Right lobe of liver (tissue), 6 donors: ENCODE measurements at regions not wholly inside any gene's neighbourhood (a gene's known extent, or its start where the extent isn't known, plus 50 kb on each side); places are given as distances from the start of the nearest gene placed in this dataset.

Experiments used
- ATAC-seq, 4 donors: fragments of 200-7000 bp; cut with Tn5 transposase; one replicate each; pipeline ENCODE4 v1.9.1; 2020; ENCODE audit warnings: mild to moderate bottlenecking in 4 of 4, moderate library complexity in 4 of 4
- DNase-seq, 3 donors: peaks; one replicate each; pipeline ENCODE4 v3.0.0-alpha.2; 2020
- H3K27ac ChIP-seq, 3 donors: fragments of 200-600 bp; one replicate each; pipeline ENCODE4 v1.8.0; 2022
- H3K27me3 ChIP-seq, 2 donors: fragments of 200-600 bp; one replicate each; pipeline ENCODE4 v1.8.0; 2022
- H3K36me3 ChIP-seq, 4 donors: fragments of 200-600 bp; sonication (generic) in 1 of 4; one replicate each; pipeline versions ENCODE4 v1.5.1 to v1.8.0; 2017 to 2022; ENCODE audit warnings: control low read depth in 1 of 4
- H3K4me1 ChIP-seq, 4 donors: fragments of 200-600 bp; sonication (generic) in 1 of 4; one replicate each; pipeline versions ENCODE4 v1.5.1 to v1.8.0; 2017 to 2022; ENCODE audit warnings: control low read depth in 1 of 4
- H3K4me3 ChIP-seq, 3 donors: fragments of 200-600 bp; one replicate each; pipeline ENCODE4 v1.8.0; 2022
- H3K9me3 ChIP-seq, 4 donors: fragments of 200-600 bp; sonication (generic) in 1 of 4; one replicate each; pipeline versions ENCODE4 v1.5.1 to v1.8.0; 2017 to 2022; ENCODE audit warnings: control low read depth in 1 of 4
- POLR2A ChIP-seq: fragments of 450-650 bp; IDR thresholded peaks from one replicate; pipeline ENCODE4 v1.6.1; 2017; ENCODE audit warnings: antibody characterized with exemption, mild to moderate bottlenecking
- WGBS: methylation state at CpG from one replicate; pipeline ENCODE4 v1.1.6; 2018; ENCODE audit warnings: low coverage, low lambda C conversion rate; ENCODE audit not compliant: insufficient coverage; ENCODE audit errors: missing lambda C conversion rate; 5-methylcytosine and 5-hydroxymethylcytosine counted together
- intact Hi-C, 2 donors: fragments of 100-400 bp; cut with DNase I; formaldehyde crosslinking; loops; one replicate each; pipeline versions ENCODE4 v1.11.2 to v1.14.1; 2022
- TF ChIP-seq, protein P1 (sequence below), 4 donors: fragments of 200-600 bp in 3 of 4; fragments of 450-650 bp in 1 of 4; IDR thresholded peaks; one replicate each; pipeline versions ENCODE4 v1.5.1 to v1.8.0; 2016 to 2022; ENCODE audit warnings: antibody characterized with exemption in 4 of 4, mild to moderate bottlenecking in 2 of 4
- donor health status: DM: no; HTN: yes; CAD: no.
- donor health status: DM: no; HTN: no; CAD: no.
- donor health status: DM: no; HTN: no; CAD: no.
- donor health status: DM: no; HTN: yes; CAD: no.
- donor health status: DM: no; HTN: yes; CAD: no.

- no peaks in the 10 kb centered on the region for H3K9me3 ChIP-seq
- no peaks in the 10 kb centered on the region for H3K27me3 ChIP-seq
- H3K4me3 ChIP-seq, result no peak overlapping the region
- TF ChIP-seq POLR2A, result no peak
- TF ChIP-seq, protein P1, sequence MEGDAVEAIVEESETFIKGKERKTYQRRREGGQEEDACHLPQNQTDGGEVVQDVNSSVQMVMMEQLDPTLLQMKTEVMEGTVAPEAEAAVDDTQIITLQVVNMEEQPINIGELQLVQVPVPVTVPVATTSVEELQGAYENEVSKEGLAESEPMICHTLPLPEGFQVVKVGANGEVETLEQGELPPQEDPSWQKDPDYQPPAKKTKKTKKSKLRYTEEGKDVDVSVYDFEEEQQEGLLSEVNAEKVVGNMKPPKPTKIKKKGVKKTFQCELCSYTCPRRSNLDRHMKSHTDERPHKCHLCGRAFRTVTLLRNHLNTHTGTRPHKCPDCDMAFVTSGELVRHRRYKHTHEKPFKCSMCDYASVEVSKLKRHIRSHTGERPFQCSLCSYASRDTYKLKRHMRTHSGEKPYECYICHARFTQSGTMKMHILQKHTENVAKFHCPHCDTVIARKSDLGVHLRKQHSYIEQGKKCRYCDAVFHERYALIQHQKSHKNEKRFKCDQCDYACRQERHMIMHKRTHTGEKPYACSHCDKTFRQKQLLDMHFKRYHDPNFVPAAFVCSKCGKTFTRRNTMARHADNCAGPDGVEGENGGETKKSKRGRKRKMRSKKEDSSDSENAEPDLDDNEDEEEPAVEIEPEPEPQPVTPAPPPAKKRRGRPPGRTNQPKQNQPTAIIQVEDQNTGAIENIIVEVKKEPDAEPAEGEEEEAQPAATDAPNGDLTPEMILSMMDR (IDR thresholded peaks at IDR 0.05), result no peak
- intact Hi-C loops, result no loop called here
- no peak overlapping the region for H3K27ac ChIP-seq
- H3K4me1 ChIP-seq, result no peaks in the 10 kb centered on the region
- 4% methylated on average over 1 of the region's 1 CpG for WGBS
- DNase-seq (no peak), ATAC-seq (peak in 2 of 4 donors; percentile 36 to 60)
- H3K36me3 ChIP-seq, result no peaks in the 10 kb centered on the region
These were observed 655.2 kb upstream of the RIOK2 start for GRCh38 chr5:97838214-97838613.

DNA sequence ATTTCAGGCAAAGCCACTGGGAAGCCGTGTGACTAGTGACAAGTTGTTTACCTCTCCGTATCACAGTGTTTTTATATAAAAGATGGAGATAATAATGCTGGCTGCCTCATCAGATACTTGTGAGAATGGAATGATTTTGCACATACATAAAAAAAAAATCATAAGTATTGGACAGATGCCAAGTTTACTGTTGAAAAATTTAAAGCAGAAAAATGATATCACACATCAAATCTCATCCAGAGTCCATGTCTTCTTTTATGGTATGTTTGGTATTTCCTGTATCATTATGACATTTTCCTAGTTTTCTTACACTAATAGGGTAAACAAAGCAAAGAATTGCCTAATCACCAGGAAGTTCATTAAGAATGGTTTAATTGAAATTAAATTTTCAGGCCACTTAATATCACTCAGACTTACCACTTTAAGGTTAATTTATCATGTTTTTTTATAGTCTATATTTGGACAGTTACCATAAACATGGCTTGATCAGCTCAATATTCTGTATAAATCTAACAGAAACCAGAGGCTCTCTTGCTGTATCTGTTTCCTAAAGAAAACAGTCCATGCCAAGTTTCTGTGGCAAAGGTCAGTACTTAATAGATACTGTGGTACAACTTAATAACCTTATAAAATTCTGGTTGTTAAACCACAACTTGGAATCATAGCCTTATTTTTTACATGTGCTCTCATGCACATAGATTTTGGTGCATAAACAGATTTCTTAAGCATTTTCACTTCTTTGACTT, 656.5 kb upstream of the RIOK2 start:
- Histone ChIP-seq H3K27me3 (no peaks in the 10 kb centered on the region), H3K9me3 (no peaks in the 10 kb centered on the region), H3K27ac (no peak overlapping the region), H3K4me3 (no peak overlapping the region), H3K36me3 (no peaks in the 10 kb centered on the region), H3K4me1 (no peaks in the 10 kb centered on the region)
- ATAC-seq (no peak), DNase-seq (no peak)
- TF ChIP-seq, protein P1 (IDR thresholded peaks at IDR 0.05), result no peak
- TF ChIP-seq POLR2A, result no peak
- WGBS, result 82% methylated on average over 2 of the region's 2 CpGs
- intact Hi-C loops, result no loop called here

DNA sequence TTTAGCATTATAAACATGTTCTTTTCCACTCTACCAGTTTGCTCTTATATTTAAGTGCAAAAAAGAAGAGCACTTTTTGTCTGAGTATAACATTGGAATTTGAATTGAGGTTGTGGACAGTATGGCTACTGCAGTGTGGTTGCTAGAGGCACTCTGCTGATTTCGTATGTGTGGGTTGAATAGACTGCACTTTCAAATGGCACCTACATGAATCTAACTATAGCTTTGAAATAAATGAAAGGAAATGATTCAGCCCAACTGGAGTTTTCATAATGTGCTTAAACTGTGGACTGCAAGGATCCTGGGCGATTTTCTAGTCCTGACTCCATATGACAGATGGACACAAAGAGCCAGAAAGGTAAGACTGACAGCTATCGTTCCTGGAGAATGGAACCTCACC, 657.6 kb upstream of the RIOK2 start:
- ATAC-seq (no peak), DNase-seq (no peak)
- H3K4me3 ChIP-seq, result no peak overlapping the region
- intact Hi-C loops, result no loop called here
- no peaks in the 10 kb centered on the region for H3K36me3 ChIP-seq
- no peaks in the 10 kb centered on the region for H3K4me1 ChIP-seq
- H3K27me3 ChIP-seq, result no peaks in the 10 kb centered on the region
- TF ChIP-seq, protein P1 (IDR thresholded peaks at IDR 0.05), result no peak
- TF ChIP-seq POLR2A, result no peak
- WGBS, result 78% methylated on average over 2 of the region's 3 CpGs
- no peaks in the 10 kb centered on the region for H3K9me3 ChIP-seq
- no peak overlapping the region for H3K27ac ChIP-seq

DNA sequence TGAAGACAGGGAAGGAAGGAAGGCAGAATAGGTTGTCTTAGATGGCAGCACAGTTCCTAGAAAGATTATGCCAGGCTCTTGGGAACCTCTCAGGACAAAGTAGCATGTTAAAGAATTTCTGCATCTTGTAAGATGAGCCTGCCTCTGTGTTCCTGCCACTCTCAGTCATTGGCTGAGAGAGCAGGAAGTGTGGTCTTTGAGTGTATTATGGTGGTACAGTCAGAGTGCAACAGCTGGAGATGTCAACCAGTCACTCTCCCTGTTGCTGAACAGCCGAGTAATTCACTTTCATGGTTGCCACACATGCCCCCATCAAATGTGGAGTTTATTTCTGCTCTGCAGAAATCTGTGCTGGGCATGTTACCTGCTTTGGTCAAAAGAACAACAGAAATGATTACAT, 659.6 kb upstream of the RIOK2 start:
- DNase-seq (no peak), ATAC-seq (no peak)
- no peak overlapping the region for H3K27ac ChIP-seq
- no peaks in the 10 kb centered on the region for H3K36me3 ChIP-seq
- TF ChIP-seq POLR2A, result no peak
- TF ChIP-seq, protein P1 (IDR thresholded peaks at IDR 0.05), result no peak
- no peaks in the 10 kb centered on the region for H3K4me1 ChIP-seq
- intact Hi-C loops, result no loop called here
- WGBS, result 44% methylated on average over 1 of the region's 1 CpG
- H3K27me3 ChIP-seq, result no peaks in the 10 kb centered on the region
- no peaks in the 10 kb centered on the region for H3K9me3 ChIP-seq
- no peak overlapping the region for H3K4me3 ChIP-seq
